H9 (cell line): ENCODE measurements at regions not wholly inside any gene's neighbourhood (a gene's known extent, or its start where the extent isn't known, plus 50 kb on each side); places are given as distances from the start of the nearest gene placed in this dataset.

Experiments
- DNase-seq: peaks from one replicate; pipeline ENCODE4 v3.0.0-alpha.2; 2017
- H2AFZ ChIP-seq: one replicate; pipeline ENCODE4 v1.6.1; 2013; ENCODE audit warnings: mild to moderate bottlenecking, low read length, control low read depth, moderate library complexity
- H2AK5ac ChIP-seq: 2 replicates; pipeline ENCODE4 v1.6.1; 2013; ENCODE audit warnings: low read length, control low read depth, mixed read lengths; ENCODE audit not compliant: insufficient read length
- H2BK120ac ChIP-seq: one replicate; pipeline ENCODE4 v1.6.1; 2013; ENCODE audit warnings: low read depth, mild to moderate bottlenecking, low read length, control low read depth, inconsistent platforms; ENCODE audit not compliant: poor library complexity, severe bottlenecking
- H2BK12ac ChIP-seq: 2 replicates; pipeline ENCODE4 v1.6.1; 2013; ENCODE audit warnings: low read length, control low read depth, mixed read lengths, low read depth; ENCODE audit not compliant: insufficient read length
- H2BK15ac ChIP-seq: 2 replicates; pipeline ENCODE4 v1.6.1; 2013; ENCODE audit warnings: low read depth, low read length, control low read depth
- H2BK20ac ChIP-seq: one replicate; pipeline ENCODE4 v1.6.1; 2013; ENCODE audit warnings: low read depth, mild to moderate bottlenecking, low read length, control low read depth, inconsistent platforms; ENCODE audit not compliant: poor library complexity, severe bottlenecking
- H2BK5ac ChIP-seq: 2 replicates; pipeline ENCODE4 v1.6.1; 2013; ENCODE audit warnings: low read length, control low read depth, mixed read lengths; ENCODE audit not compliant: insufficient read length
- H3K14ac ChIP-seq: 2 replicates; pipeline ENCODE4 v1.6.1; 2013; ENCODE audit warnings: low read length, control low read depth; ENCODE audit not compliant: insufficient read depth
- H3K18ac ChIP-seq: 2 replicates; pipeline ENCODE4 v1.6.1; 2013; ENCODE audit warnings: low read depth, mild to moderate bottlenecking, mixed read lengths, low read length, control low read depth; ENCODE audit not compliant: insufficient read length
- H3K23ac ChIP-seq: 2 replicates; pipeline ENCODE4 v1.6.1; 2013; ENCODE audit warnings: low read length, control low read depth, mixed read lengths, low read depth; ENCODE audit not compliant: insufficient read length
- H3K23me2 ChIP-seq: 2 replicates; pipeline ENCODE4 v1.6.1; 2013; ENCODE audit warnings: low read depth, mild to moderate bottlenecking, mixed read lengths, low read length, control low read depth; ENCODE audit not compliant: insufficient read length, poor library complexity, severe bottlenecking
- H3K27ac ChIP-seq: 2 replicates; pipeline ENCODE4 v1.5.1; 2013; ENCODE audit warnings: low read length, control low read depth, mixed read lengths, low read depth; ENCODE audit not compliant: insufficient read length
- H3K27me3 ChIP-seq: 2 replicates; pipeline ENCODE4 v1.6.1; 2013; ENCODE audit warnings: low read length, control low read depth, inconsistent platforms; ENCODE audit not compliant: insufficient read depth
- H3K4ac ChIP-seq: 2 replicates; pipeline ENCODE4 v1.6.1; 2013; ENCODE audit warnings: low read depth, mild to moderate bottlenecking, control low read depth, inconsistent platforms, low read length, moderate library complexity
- H3K4me1 ChIP-seq: 2 replicates; pipeline ENCODE4 v1.6.1; 2013; ENCODE audit warnings: low read length, control low read depth, inconsistent platforms; ENCODE audit not compliant: insufficient read depth
- H3K4me2 ChIP-seq: 2 replicates; pipeline ENCODE4 v1.6.1; 2013; ENCODE audit warnings: low read length, control low read depth, mixed read lengths; ENCODE audit not compliant: insufficient read length, insufficient read depth
- H3K56ac ChIP-seq: 2 replicates; pipeline ENCODE4 v1.6.1; 2013; ENCODE audit warnings: low read depth, mild to moderate bottlenecking, mixed read lengths, low read length, control low read depth; ENCODE audit not compliant: insufficient read length
- H3K79me1 ChIP-seq: 2 replicates; pipeline ENCODE4 v1.6.1; 2013; ENCODE audit warnings: low read depth, mild to moderate bottlenecking, moderate library complexity, low read length, control low read depth, inconsistent platforms; ENCODE audit not compliant: insufficient read depth, poor library complexity, severe bottlenecking
- H3K79me2 ChIP-seq: 2 replicates; pipeline ENCODE4 v1.6.1; 2013; ENCODE audit warnings: low read length, control low read depth, inconsistent platforms; ENCODE audit not compliant: insufficient read depth
- H3K9ac ChIP-seq: 2 replicates; pipeline ENCODE4 v1.6.1; 2013; ENCODE audit warnings: low read length, control low read depth, mixed read lengths; ENCODE audit not compliant: insufficient read length; ENCODE audit errors: extremely low read depth
- H3K9me3 ChIP-seq: one replicate; pipeline ENCODE4 v1.6.1; 2013; ENCODE audit warnings: low read depth, low read length, inconsistent platforms; ENCODE audit not compliant: control insufficient read depth
- H3T11ph ChIP-seq: one replicate; pipeline ENCODE4 v1.6.1; 2013; ENCODE audit warnings: mild to moderate bottlenecking, low read length, control low read depth, inconsistent platforms
- H4K20me1 ChIP-seq: one replicate; pipeline ENCODE4 v1.6.1; 2013; ENCODE audit not compliant: control insufficient read depth, insufficient read length, insufficient read depth
- H4K5ac ChIP-seq: 2 replicates; pipeline ENCODE4 v1.6.1; 2013; ENCODE audit warnings: low read depth, mild to moderate bottlenecking, mixed read lengths, low read length, control low read depth; ENCODE audit not compliant: insufficient read length
- H4K8ac ChIP-seq: replicated peaks from 2 replicates; pipeline ENCODE4 v1.6.1; 2013; ENCODE audit warnings: low read length, control low read depth, mixed read lengths, low read depth; ENCODE audit not compliant: insufficient read length
- H4K91ac ChIP-seq: 2 replicates; pipeline ENCODE4 v1.6.1; 2013; ENCODE audit warnings: low read depth, mild to moderate bottlenecking, moderate library complexity, mixed read lengths, low read length, control low read depth; ENCODE audit not compliant: insufficient read length
- H3K27ac Mint-ChIP-seq, 3 experiments: 2 replicates in 2 of 3; 3 replicates in 1 of 3; pipeline ENCODE4 v1.8.0; 2020 to 2021; ENCODE audit warnings: mixed read lengths in 3 of 3, mild to moderate bottlenecking in 1 of 3, moderate library complexity in 1 of 3
- H3K27me3 Mint-ChIP-seq: 2 replicates; pipeline ENCODE4 v1.8.0; 2021; ENCODE audit warnings: low read depth, mild to moderate bottlenecking, moderate library complexity, mixed read lengths
- H3K36me3 Mint-ChIP-seq, 3 experiments: 2 replicates in 2 of 3; 3 replicates in 1 of 3; pipeline ENCODE4 v1.8.0; 2020 to 2021; ENCODE audit warnings: low read depth in 3 of 3, mixed read lengths in 3 of 3; ENCODE audit not compliant: insufficient read depth in 1 of 3
- H3K4me1 Mint-ChIP-seq, 2 experiments: 2 replicates each; pipeline ENCODE4 v1.8.0; 2020; ENCODE audit warnings: mixed read lengths in 2 of 2
- H3K4me3 Mint-ChIP-seq, 2 experiments: 2 replicates in 1 of 2; 3 replicates in 1 of 2; pipeline ENCODE4 v1.8.0; 2020 to 2021; ENCODE audit warnings: mild to moderate bottlenecking in 2 of 2, mixed read lengths in 2 of 2, moderate library complexity in 1 of 2
- H3K9me3 Mint-ChIP-seq, 2 experiments: 2 replicates in 1 of 2; 3 replicates in 1 of 2; pipeline ENCODE4 v1.8.0; 2020; ENCODE audit warnings: mild to moderate bottlenecking in 2 of 2, mixed read lengths in 2 of 2, moderate library complexity in 1 of 2
- whole genome bisulfite sequencing: extraction: QIAGEN DNeasy Blood & Tissue Kit; methylation state at CpG from one replicate; pipeline ENCODE4 v1.1.7; 2013; ENCODE audit warnings: missing lambda C conversion rate, low lambda C conversion rate, mixed read lengths; ENCODE audit not compliant: insufficient read length; ENCODE audit errors: extremely low coverage; 5-methylcytosine and 5-hydroxymethylcytosine counted together
- TF ChIP-seq, protein P1 (sequence below): fragments of 200-600 bp; sonication (generic); conservative IDR thresholded peaks from 3 replicates; pipeline ENCODE4 v1.8.0; 2021; ENCODE audit warnings: antibody characterized with exemption, mild to moderate bottlenecking

GRCh38 chr1:30198451-30198760 lies 525.0 kb downstream of the MATN1 start:
- Histone ChIP-seq H3K79me1 (no peaks in the 10 kb centered on the region), H3K9ac (no peak overlapping the region), H3K56ac (no peak overlapping the region), H3K27me3 (no peaks in the 10 kb centered on the region), H2AK5ac (no peak overlapping the region), H3K18ac (no peak overlapping the region), H3K4me1 (no peaks in the 10 kb centered on the region), H2BK5ac (no peak overlapping the region), H4K91ac (no peak overlapping the region), H2BK120ac (no peak overlapping the region), H3K79me2 (no peaks in the 10 kb centered on the region), H3K14ac (no peak overlapping the region), H3T11ph (no peak overlapping the region), H3K4me2 (no peak overlapping the region), H2AFZ (no peak overlapping the region), H3K23ac (no peak overlapping the region), H4K20me1 (no peaks in the 10 kb centered on the region), H3K23me2 (no peaks in the 10 kb centered on the region), H3K27ac (no peak overlapping the region), H4K8ac (no peak overlapping the region), H2BK20ac (no peak overlapping the region), H3K9me3 (peaks cover 6% of the 10 kb centered on the region), H2BK12ac (no peak overlapping the region), H2BK15ac (no peak overlapping the region), H3K4ac (no peak overlapping the region), H4K5ac (no peak overlapping the region)
- peaks cover 5% of the 10 kb centered on the region for H3K27me3 Mint-ChIP-seq
- WGBS, result no CpG with 5 or more reads among the region's 2 CpGs
- H3K36me3 Mint-ChIP-seq, result no peaks in the 10 kb centered on the region
- H3K27ac Mint-ChIP-seq, result no peak overlapping the region
- TF ChIP-seq, protein P1, sequence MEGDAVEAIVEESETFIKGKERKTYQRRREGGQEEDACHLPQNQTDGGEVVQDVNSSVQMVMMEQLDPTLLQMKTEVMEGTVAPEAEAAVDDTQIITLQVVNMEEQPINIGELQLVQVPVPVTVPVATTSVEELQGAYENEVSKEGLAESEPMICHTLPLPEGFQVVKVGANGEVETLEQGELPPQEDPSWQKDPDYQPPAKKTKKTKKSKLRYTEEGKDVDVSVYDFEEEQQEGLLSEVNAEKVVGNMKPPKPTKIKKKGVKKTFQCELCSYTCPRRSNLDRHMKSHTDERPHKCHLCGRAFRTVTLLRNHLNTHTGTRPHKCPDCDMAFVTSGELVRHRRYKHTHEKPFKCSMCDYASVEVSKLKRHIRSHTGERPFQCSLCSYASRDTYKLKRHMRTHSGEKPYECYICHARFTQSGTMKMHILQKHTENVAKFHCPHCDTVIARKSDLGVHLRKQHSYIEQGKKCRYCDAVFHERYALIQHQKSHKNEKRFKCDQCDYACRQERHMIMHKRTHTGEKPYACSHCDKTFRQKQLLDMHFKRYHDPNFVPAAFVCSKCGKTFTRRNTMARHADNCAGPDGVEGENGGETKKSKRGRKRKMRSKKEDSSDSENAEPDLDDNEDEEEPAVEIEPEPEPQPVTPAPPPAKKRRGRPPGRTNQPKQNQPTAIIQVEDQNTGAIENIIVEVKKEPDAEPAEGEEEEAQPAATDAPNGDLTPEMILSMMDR, result no peak
- H3K4me1 Mint-ChIP-seq, result peaks cover 0 to 8% of the 10 kb centered on the region in 2 experiments; a peak in 1 of 4 replicates
- H3K9me3 Mint-ChIP-seq, result peaks cover 11 to 13% of the 10 kb centered on the region in 2 experiments
- no peak for DNase-seq
- H3K4me3 Mint-ChIP-seq, result no peak overlapping the region
